HL-60/S4 treated with phorbol 12-myristate 13-acetate at 8.2 ng/mL for 4 days and 3 days (cell line): ENCODE measurements at regions not wholly inside any gene's neighbourhood (a gene's known extent, or its start where the extent isn't known, plus 50 kb on each side); places are given as distances from the start of the nearest gene placed in this dataset.
"Not testable (repeated sequence)": the region's sequence is repeated elsewhere in the genome, so short reads cannot be mapped to it uniquely, and the experiment has no call there.

ENCODE experiments used
- in situ Hi-C: fragments of 300-500 bp; cut with MboI; formaldehyde crosslinking; loops from 2 replicates; pipeline ENCODE4 v1.15.0; 2022; ENCODE audit warnings: low sequenced_read_pairs

DNA sequence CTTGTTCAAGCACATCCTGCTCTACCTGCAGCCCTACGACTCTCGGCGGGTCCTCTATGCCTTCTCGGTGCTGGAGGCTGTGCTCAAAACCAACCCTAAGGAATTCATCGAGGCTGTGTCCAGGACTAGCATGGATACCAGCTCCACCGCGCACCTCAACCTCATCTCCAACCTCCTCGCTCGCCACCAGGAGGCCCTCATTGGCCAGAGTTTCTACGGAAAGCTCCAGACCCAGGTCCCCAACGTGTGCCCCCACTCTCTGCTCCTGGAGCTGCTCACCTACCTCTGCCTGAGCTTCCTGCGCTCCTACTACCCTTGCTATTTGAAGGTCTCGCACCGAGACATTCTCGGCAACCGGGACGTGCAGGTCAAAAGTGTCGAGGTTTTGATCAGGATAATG lies 74.3 kb upstream of the MORC3 start:
- in situ Hi-C loops = no loop called here

DNA sequence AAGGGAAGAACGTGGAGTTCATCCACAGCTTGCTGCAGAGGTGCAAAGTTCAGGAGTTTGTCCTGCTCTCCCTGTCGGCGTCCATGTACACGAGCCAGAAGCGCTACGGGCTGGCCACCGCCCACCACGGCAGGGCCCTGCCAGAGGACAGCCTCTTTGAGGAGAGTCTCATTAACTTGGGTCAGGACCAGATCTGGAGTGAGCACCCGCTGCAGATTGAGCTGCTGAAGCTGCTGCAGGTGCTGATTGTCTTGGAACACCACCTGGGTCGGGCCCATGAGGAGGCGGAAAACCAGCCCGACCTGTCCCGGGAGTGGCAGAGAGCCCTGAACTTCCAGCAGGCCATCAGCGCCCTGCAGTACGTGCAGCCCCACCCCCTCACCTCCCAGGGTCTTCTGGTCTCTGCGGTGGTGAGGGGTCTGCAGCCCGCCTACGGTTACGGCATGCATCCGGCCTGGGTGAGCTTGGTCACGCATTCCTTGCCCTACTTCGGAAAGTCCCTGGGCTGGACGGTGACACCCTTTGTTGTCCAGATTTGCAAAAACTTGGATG lies 73.8 kb upstream of the MORC3 start:
- in situ Hi-C loops = no loop called here

DNA sequence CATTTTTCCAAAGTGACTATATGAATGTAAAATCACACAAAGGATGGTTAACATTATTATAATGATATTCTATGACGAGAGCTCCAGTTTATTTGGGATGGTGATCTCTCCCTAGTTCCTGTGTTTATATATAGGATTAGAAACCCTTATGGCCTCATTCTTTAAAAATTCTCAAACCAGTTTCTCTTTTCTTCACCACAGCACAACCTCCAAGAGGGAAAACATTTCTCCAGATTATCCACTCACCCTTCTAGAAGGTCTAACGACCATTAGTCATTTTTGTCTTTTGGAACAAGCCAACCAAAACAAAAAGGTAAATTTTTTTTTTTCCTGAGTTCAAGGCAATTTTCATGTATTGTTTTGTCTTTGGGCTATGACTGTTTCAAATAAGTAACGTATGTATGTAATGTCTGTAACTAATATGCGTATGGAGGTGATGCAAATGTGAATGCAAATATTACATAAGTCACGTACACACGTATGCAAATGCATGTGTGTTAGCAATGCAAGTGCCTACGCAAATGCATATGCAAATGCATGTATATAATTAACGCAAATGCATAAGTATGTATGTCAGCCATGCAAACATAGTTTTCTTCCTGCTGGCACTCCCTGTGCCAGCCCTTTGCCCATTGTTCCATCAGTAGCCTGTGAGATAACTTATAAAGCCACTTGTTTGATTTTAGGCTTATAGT lies 72.5 kb upstream of the MORC3 start:
- in situ Hi-C loops = no loop called here

DNA sequence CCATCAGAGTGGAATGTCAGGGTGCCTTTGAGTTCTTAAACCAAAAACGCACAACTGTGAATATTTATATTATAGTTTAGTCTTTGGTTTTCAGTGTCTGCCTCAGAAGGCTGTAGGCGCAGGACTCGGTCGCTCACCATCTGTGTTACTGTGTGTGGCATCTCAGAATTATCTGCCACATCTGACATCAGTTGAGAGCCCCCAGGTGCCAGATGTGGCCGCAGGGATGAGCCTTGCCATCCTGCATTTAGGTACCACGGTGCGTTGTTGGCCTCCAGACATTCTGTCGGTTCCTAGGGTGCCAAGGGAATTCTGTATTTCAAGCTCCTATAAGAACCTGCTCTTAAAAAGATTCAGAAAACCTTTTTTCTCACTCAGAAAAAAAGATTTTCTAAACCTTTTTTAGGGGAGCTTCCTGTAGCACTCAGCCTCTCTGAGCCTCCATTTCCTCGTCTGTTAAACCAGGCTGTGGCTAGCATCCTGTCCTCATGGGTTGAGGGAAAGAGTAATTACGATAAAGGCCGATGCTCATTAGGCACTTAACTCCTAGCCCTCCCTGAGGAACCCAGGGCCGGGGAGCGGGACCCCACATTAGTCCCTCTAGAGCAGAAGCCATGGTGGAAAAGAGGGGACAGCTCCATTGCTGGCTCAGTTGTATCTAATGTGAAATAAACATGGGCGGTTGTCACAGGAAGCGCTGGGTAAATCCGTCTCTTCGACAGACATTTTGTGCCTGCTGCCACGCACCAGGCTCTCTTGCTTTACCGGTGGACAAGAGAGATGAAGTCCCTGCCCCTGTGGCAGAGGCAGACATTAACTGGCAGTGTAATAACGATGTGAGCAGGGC lies 70.2 kb upstream of the MORC3 start:
- in situ Hi-C loops = no loop called here

DNA sequence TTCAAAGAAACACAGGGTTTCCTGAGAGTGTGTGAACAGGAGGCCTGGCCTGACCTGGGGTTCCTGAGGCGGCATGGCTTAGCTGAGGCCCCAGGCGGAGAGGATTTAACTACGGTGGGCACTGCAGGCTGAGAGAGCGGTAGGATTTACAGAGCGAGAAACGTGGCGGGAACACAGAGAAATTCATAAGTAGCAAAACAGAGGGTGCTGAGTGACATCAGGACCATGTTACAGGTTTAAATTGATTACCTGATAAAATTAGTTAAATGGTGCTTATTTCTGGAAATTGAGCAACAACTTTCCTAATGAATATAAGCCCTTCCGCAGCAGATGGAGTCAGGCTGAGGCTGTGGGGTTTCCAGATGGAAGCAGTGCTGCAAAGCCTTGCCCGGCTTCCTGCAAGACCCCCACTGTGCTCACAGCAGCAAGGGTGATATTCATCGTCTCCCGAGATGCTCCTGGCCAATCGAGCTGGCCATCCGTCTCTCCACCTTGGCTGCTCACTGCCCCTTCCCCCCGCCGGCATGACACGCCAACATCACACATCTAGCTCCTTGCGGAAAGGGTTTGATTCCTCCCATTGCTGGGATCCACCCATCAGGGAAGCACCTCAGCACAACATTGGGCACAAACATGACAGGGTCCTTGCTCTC lies 69.4 kb upstream of the MORC3 start:
- in situ Hi-C loops = no loop called here

DNA sequence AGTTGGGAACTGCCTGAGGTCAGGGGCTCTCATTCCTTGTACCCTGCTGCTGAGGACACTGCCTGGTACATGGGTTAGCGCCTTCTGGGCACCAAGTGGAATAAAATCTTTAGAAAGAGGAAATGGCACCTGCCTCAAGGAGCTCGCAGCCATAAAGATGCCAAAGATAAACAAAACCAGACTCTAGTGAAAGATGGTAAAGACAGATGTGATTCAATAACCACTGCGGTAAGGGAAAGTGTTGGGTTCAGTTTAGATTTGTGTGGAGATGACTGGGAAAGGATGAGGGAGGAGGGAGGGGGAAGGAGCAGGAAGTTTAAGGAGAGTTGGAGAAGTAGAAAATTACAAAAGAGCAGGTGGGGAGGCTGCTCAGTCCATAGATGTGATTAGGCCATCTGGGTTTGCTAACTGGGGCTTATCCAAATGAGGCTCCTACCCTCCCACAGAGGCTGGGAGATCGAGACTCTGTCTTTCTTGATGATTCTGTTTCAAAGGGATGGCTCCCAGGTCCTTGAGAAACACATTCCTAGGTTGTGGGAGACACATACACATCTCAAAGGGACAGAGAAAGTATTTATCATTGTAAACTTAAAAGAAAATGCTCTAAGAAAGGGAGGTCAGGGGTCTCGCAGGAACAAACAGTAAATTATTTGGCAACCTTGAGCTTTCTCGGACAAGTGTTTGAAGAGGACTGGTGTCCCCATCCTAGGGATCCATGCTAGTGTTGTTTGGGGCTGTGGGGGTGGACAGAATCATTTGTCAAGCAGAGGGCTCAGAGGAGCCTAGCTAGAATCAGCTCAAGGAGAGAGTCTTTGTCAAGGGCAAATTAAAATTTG lies 65.7 kb upstream of the MORC3 start:
- in situ Hi-C loops = no loop called here

DNA sequence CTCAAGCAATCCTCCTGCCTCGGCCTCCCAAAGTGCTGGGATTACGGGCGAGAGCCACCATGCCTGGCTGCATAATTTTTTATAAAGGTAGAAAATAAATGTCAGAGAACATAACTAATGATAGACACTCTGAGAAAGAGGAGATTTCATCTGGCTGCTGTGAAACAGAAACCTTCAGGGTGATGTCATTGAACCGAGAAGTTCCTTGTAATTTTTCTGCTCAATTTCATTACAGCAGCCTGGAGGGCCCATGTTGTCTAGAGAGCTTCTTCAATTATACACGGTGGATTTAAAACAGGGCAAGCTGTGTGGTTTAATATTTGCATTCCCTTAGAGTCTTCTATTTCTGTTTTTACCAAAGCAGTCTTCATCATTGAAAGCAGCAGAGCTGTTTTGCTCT lies 64.3 kb upstream of the MORC3 start:
- in situ Hi-C loops = no loop called here

DNA sequence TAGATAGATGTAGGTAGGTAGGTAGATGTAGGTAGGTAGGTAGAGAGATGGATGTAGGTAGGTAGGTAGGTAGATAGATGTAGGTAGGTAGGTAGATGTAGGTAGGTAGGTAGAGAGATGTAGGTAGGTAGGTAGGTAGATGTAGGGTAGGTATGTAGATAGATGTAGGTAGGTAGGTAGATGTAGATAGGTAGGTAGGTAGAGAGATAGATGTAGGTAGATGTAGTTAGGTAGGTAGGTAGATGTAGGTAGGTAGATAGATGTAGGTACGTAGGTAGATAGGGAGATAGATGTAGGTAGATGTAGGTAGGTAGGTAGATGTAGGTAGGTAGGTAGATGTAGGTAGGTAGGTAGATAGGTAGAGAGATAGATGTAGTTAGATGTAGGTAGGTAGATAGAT lies 62.3 kb upstream of the MORC3 start:
- in situ Hi-C loops = no loop called here

DNA sequence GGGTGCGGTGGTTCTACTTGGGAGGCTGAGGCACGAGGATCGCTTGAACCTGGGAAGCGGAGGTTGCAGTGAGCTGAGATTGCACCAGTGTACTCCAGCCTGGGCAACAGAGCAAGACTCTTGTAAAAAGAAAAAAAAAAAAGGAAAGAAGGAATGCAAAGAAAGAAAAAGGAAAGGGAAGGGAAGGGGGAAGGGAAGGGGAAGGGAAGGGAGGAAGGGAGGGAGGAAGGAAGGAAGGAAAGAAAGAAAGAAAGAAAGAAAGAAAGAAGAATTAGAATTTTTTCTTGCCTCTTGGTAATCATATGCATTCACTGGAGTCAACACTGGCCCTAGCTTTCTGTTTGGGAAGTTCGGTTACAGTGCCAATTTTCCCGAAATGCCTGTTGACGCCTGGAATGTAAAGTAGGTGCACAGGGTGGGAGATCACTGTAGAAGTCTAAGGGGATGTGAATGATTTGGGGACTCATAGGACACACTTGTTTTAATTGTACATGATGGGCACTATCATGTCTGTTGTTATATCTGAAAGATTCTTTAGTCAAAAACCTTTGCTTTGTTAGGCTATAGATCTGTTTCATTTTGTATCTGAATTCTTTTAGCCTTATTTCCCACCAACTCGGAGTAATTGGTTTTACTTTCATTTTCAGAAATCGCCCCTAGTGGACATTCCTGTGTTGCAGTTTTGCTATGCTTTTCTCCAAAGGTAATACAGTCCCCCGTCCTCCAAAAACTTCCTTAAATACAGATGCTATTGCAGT lies 59.8 kb upstream of the MORC3 start:
- in situ Hi-C loops = no loop called here

DNA sequence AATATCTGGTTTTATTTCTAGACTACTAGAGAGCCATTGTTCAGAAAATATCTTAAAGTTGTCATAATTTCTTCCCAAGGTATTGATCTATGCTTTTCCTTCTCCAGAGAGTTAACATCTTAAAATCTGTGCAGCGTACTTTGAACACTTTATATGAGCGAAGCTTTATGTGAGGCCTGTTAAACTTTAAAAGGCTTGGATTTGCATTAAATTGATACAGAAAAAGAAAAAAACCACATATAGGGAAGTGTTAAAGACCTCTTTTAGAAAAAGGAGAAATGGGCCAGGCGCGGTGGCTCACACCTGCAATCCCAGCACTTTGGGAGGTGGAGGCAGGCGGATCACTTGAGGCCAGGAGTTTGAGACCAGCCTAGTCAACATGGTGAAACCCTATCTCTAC lies 59.2 kb upstream of the MORC3 start:
- in situ Hi-C loops = no loop called here

DNA sequence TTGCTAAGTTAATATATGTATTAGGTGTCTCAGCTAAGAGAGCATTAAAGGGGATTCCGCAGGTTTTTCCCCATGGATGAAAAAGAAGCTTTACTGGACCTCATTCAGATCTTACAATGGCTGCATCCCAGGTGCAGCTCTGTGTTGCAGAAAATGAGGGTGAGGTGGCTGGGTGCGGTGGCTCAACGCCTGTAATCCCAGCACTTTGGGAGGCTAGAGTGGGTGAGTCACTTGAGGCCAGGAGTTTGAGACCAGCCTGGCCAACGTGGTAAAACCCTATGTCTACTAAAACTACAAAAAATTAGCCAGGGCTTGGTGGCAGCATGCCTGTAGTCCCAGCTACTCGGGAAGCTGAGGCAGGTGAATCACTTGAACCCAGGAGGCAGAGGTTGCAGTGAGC lies 58.5 kb upstream of the MORC3 start:
- in situ Hi-C loops = no loop called here

DNA sequence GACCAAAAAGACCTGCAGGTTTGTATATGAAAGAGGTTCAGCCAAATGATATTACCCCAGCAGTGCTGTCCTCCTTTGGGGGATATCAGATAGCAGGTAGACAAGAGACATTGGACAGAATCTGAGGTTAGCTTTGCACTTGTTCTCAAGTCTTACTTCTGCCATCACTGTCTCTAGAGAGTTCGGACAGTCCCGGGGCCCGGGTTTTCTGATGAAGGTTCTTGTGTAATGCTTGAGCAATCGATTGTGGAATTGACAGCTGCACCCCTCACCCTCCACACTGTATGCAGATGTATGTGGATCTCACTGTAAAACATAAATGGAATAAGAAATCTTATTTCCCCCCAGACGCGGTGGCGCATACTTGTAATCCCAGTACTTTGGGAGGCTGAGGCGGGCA lies 56.2 kb upstream of the MORC3 start:
- in situ Hi-C loops = no loop called here

DNA sequence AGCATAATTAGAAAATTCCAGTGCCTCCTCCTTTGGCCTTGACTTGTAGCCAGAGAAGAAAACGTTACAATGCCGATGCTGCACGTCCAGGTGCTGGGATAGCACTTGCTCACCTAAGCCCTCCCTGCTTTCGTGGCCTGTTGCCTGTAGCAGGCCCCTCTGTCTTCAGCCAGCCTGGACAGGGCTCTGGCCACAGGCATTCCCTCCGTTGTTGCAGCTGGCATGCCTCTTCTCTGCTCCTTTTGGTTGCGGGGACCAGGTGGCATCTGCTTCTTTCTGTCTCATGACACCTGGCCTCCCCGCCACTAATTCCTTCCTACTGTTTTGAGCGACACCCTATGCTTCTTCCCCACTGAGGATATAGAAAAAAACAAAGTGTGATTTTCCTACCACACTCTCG lies 54.6 kb upstream of the MORC3 start:
- in situ Hi-C loops = no loop called here

DNA sequence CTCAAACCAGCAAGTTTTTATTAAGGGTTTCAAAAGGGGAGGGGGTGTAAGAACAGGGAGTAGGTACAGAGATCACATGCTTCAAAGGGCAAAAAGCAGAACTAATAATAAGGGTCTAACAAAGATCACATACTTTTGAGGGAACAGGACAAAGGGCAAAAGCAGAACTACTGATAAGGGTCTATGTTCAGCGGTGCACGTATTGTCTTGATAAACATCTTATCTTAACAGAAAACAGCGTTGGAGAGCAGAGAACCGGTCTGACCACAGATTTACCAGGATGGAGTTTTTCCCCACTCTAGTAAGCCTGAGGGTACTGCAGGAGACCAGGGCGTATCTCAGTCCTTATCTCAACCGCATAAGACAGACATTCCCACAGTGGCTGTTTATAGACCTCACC lies 52.2 kb upstream of the MORC3 start:
- in situ Hi-C loops = not testable (repeated sequence)

DNA sequence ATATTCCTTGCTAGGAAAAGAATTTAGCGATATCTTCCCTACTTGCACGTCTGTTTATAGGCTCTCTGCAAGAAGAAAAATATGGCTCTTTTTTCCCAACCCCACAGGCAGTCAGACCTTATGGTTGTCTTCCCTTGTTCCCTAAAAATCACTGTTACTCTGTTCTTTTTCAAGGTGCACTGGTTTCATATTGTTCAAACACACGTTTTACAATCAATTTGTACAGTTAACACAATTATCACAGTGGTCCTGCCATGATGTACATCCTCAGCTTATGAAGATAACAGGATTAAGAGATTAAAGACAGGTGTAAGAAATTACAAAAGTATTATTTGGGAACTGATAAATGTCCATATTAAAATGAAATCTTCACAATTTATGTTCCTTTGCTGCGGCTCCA lies 51.7 kb upstream of the MORC3 start:
- in situ Hi-C loops = not testable (repeated sequence)
